ENCODE measurements at regions not wholly inside any gene's neighbourhood (a gene's known extent, or its start where the extent isn't known, plus 50 kb on each side); places are given as distances from the start of the nearest gene placed in this dataset.
A peak's percentile ranks its signal among the peaks of the same experiment; 100 is the strongest.

DNA sequence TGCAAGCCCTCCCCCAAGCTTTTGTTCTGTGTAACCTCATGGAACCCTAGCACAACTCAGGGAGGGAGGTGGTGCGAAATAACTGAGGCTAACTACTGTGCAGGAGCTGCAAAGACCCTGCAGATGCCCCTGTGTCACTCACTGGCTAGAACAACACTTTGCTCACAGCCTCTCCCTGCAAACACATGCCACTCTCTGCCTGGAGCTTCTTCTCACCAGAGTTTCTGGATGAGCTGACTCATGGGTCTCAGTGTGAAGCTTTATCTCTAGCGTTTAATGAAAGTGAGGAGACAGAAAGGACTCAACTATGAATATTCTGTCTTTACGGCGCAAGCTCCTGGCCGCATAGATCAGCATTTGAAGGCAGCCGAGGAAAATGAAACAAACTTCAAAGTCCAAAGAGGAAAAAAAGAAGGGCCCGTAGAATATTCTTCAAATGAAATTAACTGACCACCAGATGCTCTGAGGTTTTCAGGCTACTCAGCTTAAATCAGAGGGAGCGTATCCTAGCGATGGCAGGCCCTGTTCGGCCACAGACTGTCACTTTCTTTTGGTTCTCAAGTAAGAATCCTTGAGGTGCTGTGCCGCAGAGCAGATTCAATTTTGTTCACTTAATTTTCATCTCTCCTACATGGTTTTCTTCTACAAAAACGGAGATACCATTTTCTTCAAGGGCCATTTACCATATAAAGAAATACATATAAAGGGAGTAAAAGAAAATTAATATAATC is 77.7 kb upstream of the TAS2R1 start:
- DNase-seq (ENCODE audit: low read depth), result no peak
- ChIA-PET POLR2A (interaction anchor here (0.5 to 0.7 kb wide), 2 partner anchors 85 to 170 kb away, joined by 3 to 13 read pairs; no protein-coding TSS in a partner anchor), CTCF (interaction anchor here (0.8 to 1.2 kb wide), 2 partner anchors 9 to 163 kb away, joined by 3 to 4 read pairs; partner anchors contain the start of gene SEMA5A)
- no peaks in the 10 kb centered on the region for H3K36me3 ChIP-seq (ENCODE audit: control insufficient read depth, insufficient read depth, low read length)
- no peak overlapping the region for H3K4me3 ChIP-seq (ENCODE audit: low read depth, low read length)
- TF ChIP-seq, protein P1, sequence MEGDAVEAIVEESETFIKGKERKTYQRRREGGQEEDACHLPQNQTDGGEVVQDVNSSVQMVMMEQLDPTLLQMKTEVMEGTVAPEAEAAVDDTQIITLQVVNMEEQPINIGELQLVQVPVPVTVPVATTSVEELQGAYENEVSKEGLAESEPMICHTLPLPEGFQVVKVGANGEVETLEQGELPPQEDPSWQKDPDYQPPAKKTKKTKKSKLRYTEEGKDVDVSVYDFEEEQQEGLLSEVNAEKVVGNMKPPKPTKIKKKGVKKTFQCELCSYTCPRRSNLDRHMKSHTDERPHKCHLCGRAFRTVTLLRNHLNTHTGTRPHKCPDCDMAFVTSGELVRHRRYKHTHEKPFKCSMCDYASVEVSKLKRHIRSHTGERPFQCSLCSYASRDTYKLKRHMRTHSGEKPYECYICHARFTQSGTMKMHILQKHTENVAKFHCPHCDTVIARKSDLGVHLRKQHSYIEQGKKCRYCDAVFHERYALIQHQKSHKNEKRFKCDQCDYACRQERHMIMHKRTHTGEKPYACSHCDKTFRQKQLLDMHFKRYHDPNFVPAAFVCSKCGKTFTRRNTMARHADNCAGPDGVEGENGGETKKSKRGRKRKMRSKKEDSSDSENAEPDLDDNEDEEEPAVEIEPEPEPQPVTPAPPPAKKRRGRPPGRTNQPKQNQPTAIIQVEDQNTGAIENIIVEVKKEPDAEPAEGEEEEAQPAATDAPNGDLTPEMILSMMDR (IDR thresholded peaks at IDR 0.05; ENCODE audit: insufficient read depth, low read depth, low read length), result no peak
- no peaks in the 10 kb centered on the region for H3K27me3 ChIP-seq (ENCODE audit: control insufficient read depth, insufficient read depth, low read length)

DNA sequence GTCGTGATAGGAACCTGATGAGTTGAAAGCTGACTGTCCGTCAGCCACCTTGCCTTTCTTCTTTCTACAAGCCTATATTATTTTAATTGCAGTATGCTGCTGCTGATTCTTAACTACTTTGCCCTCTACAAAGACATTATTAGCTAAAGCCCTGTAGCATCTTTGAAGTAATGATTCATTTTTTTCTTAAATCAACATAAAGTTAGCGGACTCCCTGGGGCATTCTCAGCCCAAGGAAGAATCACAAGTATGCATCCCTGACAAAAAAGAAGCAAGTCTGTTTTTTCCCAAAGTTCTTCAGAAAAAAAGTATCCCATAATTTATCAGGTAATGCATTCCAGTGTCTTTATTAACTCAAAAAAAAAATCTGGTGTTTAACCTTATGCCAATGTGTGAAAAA is 69.5 kb upstream of the TAS2R1 start:
- CTCF ChIA-PET, result interaction anchor here (0.9 to 1.0 kb wide), 2 partner anchors 15 to 522 kb away, joined by 3 to 6 read pairs; no protein-coding TSS in a partner anchor

DNA sequence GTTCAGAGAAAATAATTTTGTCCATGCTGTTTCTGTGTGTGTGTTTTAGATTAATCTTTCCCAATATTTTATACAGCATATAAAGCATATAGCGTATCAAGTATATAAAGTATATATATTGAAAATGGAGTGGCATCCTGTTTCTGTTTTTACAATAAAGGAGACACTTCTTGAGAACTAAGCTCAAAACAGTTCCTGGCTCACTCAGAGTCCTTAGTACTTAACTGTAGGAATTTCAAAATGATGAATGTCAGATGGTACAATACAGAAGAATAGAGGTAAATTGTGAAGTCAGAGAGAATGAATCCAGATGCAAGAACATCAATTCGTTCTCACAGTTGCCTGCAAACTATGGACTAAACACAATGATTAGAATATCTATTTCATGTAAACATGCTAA is 68.7 kb upstream of the TAS2R1 start:
- TF ChIP-seq, protein P1 (IDR thresholded peaks at IDR 0.05; ENCODE audit: insufficient read depth, low read depth, low read length), result no peak
- CTCF ChIA-PET, result interaction anchor here (0.9 to 1.7 kb wide), 4 partner anchors 9 to 523 kb away, joined by 3 to 4 read pairs (median 3); no protein-coding TSS in a partner anchor
- POLR2A ChIA-PET, result no interaction called here
- DNase-seq (ENCODE audit: low read depth), result no peak
- Histone ChIP-seq H3K27me3 (ENCODE audit: control insufficient read depth, insufficient read depth, low read length) (no peaks in the 10 kb centered on the region), H3K4me3 (ENCODE audit: low read depth, low read length) (no peak overlapping the region), H3K36me3 (ENCODE audit: control insufficient read depth, insufficient read depth, low read length) (no peaks in the 10 kb centered on the region)

More for the DNA sequence above, 69.5 kb upstream of the TAS2R1 start:
- no peaks in the 10 kb centered on the region for H3K36me3 ChIP-seq (ENCODE audit: control insufficient read depth, insufficient read depth, low read length)
- H3K27me3 ChIP-seq (ENCODE audit: control insufficient read depth, insufficient read depth, low read length), result no peaks in the 10 kb centered on the region
- H3K4me3 ChIP-seq (ENCODE audit: low read depth, low read length), result no peak overlapping the region
- TF ChIP-seq, protein P1 (IDR thresholded peaks at IDR 0.05; ENCODE audit: insufficient read depth, low read depth, low read length), result no peak
- POLR2A ChIA-PET, result no interaction called here
- DNase-seq (ENCODE audit: low read depth), result no peak

DNA sequence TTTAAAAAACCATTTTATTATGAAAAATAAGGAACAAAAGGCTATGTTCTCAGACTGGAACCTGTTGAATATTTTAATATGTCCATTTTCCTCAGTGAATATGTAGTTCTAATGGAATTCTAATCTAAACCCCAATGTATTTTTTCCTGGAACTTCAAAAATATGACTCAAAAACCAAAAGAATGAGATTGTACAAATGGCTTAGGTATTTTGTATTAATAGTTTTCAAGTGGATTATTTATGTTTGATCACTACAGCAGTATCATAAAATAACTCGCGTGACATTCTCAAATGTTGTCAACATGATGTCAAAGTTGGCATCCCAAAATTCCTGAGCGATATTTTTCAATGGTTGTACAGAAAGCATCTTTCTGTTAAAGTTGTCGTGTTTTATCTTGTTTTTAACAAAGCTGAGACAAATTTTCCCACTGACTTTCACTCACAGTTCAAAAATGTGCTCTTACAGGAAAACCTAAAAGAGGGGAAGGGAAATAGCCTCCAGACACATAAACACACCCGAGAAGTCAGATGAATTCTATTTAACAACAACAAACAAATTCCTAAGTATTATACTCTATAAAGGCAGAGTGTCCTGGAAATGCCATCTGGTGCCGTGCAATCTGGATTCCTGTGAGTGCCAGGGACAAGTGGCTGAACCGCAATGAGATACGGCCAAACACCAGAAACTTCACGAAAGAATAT is 68.1 kb upstream of the TAS2R1 start:
- TF ChIP-seq, protein P1 (IDR thresholded peaks at IDR 0.05; ENCODE audit: insufficient read depth, low read depth, low read length), result no peak
- ChIA-PET CTCF (interaction anchor here (1.0 to 1.7 kb wide), 3 partner anchors 9 to 14 kb away, joined by 3 to 4 read pairs (median 3); no protein-coding TSS in a partner anchor), POLR2A (no interaction called here)
- no peaks in the 10 kb centered on the region for H3K36me3 ChIP-seq (ENCODE audit: control insufficient read depth, insufficient read depth, low read length)
- peak; percentile 84 for DNase-seq (ENCODE audit: low read depth)
- no peak overlapping the region for H3K4me3 ChIP-seq (ENCODE audit: low read depth, low read length)
- H3K27me3 ChIP-seq (ENCODE audit: control insufficient read depth, insufficient read depth, low read length), result no peaks in the 10 kb centered on the region

DNA sequence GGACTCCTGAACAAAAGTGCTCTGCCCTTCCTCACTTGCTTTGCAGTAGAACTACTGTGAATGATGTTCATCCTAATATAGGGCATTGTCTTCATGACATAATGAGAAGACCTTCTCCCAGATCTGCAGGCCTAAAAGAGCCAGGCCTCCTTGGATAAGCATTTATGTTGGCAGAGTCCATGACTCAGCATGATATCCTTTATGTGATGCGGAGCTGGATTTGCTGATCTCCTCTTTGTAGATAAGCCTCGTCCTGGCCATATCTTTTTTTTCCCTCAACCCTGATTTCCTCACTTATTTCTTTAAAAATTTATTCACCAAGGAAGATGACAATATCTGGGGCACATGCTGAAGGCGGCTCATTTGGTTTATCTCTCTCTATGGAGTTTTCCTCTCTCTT is 62.4 kb upstream of the TAS2R1 start:
- POLR2A ChIA-PET, result no interaction called here
- H3K27me3 ChIP-seq (ENCODE audit: control insufficient read depth, insufficient read depth, low read length), result no peaks in the 10 kb centered on the region
- TF ChIP-seq, protein P1 (IDR thresholded peaks at IDR 0.05; ENCODE audit: insufficient read depth, low read depth, low read length), result no peak
- H3K36me3 ChIP-seq (ENCODE audit: control insufficient read depth, insufficient read depth, low read length), result no peaks in the 10 kb centered on the region
- CTCF ChIA-PET, result interaction anchor here (0.5 kb wide), 1 partner anchor 455 kb away, joined by 3 read pairs; no protein-coding TSS in a partner anchor
- H3K4me3 ChIP-seq (ENCODE audit: low read depth, low read length), result no peak overlapping the region
- no peak for DNase-seq (ENCODE audit: low read depth)
